Lower leg skin (tissue), 4 donors: ENCODE measurements at regions not wholly inside any gene's neighbourhood (a gene's known extent, or its start where the extent isn't known, plus 50 kb on each side); places are given as distances from the start of the nearest gene placed in this dataset.

Experiments
- DNase-seq, 2 donors: peaks; one replicate each; pipeline ENCODE4 v3.0.0-alpha.2; 2019; ENCODE audit warnings: low spot score in 2 of 2
- H3K4me3 ChIP-seq: fragments of 200-600 bp; sonication (generic); 2 replicates; pipeline ENCODE4 v1.5.1; 2017; ENCODE audit warnings: mild to moderate bottlenecking, low read depth; ENCODE audit not compliant: poor library complexity, severe bottlenecking
- CTCF ChIP-seq, 3 donors: fragments of 450-650 bp; IDR thresholded peaks; one replicate each; pipeline ENCODE4 v1.5.1; 2016; ENCODE audit warnings: antibody characterized with exemption in 3 of 3, mild to moderate bottlenecking in 3 of 3, moderate library complexity in 2 of 3
- POLR2A ChIP-seq, 2 donors: fragments of 450-650 bp; IDR thresholded peaks; one replicate each; pipeline ENCODE4 v1.6.1; 2016 to 2017; ENCODE audit warnings: antibody characterized with exemption in 2 of 2, mild to moderate bottlenecking in 1 of 2, moderate library complexity in 1 of 2
- WGBS, 2 donors: methylation state at CpG; one replicate each; pipeline ENCODE4 v1.1.5; 2018; 5-methylcytosine and 5-hydroxymethylcytosine counted together
- intact Hi-C: fragments of 100-400 bp; cut with DNase I; formaldehyde crosslinking; loops from one replicate; pipeline ENCODE4 v1.15.0; 2023; ENCODE audit warnings: low total_unique reads

- no peak for TF ChIP-seq POLR2A (IDR thresholded peaks at IDR 0.05)
- TF ChIP-seq CTCF (IDR thresholded peaks at IDR 0.05), result no peak
- intact Hi-C loops, result no loop called here
- no peak for DNase-seq
- 52% methylated on average over 2 of the region's 2 CpGs for WGBS, 2 donors
- H3K4me3 ChIP-seq, result no peak overlapping the region
Observed at GRCh38 chr2:122935506-122935905, 1089.6 kb upstream of the CNTNAP5 start.

- TF ChIP-seq CTCF (IDR thresholded peaks at IDR 0.05) (no peak), POLR2A (IDR thresholded peaks at IDR 0.05) (no peak)
- no peak overlapping the region for H3K4me3 ChIP-seq
- intact Hi-C loops, result no loop called here
- WGBS, 2 donors, result 81% methylated on average over 4 of the region's 4 CpGs
- peak in 1 of 2 donors; percentile 74 for DNase-seq
Observed at GRCh38 chr2:122939796-122940195, 1085.3 kb upstream of the CNTNAP5 start.

DNA sequence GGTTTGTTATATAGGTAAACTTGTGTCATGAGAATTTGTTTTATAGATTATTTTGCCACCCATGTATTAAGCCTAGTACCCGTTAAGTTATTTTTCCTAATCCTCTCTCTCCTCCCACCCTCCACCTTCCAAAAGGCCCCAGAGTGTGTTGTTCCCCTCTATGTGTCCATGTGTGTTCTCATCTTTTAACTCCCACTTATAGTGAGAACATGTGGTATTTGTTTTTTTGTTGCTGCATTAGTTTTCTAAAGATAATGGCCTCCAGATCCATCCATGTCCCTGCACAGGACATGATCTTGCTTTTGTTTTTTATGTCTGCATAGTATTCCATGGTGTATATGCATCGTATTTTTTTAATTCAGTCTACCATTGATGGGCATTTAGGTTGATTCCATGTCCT lies 1075.6 kb upstream of the CNTNAP5 start:
- TF ChIP-seq CTCF (IDR thresholded peaks at IDR 0.05), result no peak
- TF ChIP-seq POLR2A (IDR thresholded peaks at IDR 0.05), result no peak
- intact Hi-C loops, result no loop called here
- 68 to 69% methylated on average over 2 of the region's 2 CpGs for WGBS, 2 donors
- H3K4me3 ChIP-seq, result no peak overlapping the region
- no peak for DNase-seq

DNA sequence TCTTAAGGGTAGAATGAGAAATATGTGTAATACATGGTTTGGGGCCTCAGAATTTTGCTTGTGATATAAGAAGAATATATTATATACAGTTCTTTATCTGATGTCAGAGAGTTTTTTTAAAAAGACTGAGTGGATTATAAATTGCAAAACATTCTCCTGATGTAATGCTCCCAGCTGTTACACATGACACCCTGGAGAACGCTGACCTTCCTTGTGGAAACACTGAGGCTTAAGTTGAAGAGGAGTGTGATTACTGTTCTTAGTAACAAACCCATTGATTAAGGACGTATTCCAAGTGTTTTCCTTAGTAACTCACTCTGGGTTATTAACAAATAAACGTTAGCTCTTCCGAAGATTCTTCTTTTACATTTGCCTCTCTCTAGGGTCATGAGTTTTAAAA lies 1069.3 kb upstream of the CNTNAP5 start:
- H3K4me3 ChIP-seq, result no peak overlapping the region
- TF ChIP-seq POLR2A (IDR thresholded peaks at IDR 0.05) (no peak), CTCF (IDR thresholded peaks at IDR 0.05) (no peak)
- no peak for DNase-seq
- intact Hi-C loops, result no loop called here
- 58 to 76% methylated on average over 4 of the region's 4 CpGs for WGBS, 2 donors

- intact Hi-C loops, result no loop called here
- no peak for DNase-seq
- 37 to 41% methylated on average over 5 of the region's 5 CpGs for WGBS, 2 donors
- H3K4me3 ChIP-seq, result no peak overlapping the region
- no peak for TF ChIP-seq CTCF (IDR thresholded peaks at IDR 0.05)
- no peak for TF ChIP-seq POLR2A (IDR thresholded peaks at IDR 0.05)
Observed at GRCh38 chr2:122960759-122961641, 1064.1 kb upstream of the CNTNAP5 start.

DNA sequence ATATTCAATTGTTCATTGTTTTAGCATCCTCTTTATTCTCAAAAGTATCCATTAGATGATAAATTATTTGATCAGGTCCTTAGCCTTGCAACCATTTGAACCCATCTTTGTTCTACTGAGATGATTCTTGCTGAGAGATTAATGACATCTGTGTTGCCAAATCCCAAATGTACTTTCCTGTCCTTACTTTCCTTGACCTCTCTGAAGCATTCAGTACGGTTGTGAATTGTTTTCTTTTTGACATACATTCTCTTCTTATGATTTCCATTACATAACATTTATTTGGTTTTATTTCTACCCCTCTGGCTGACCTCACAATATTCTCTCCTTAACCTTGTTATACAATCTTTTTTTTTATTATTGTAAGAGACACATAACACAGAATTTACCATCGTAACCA lies 1058.6 kb upstream of the CNTNAP5 start:
- no peak for TF ChIP-seq POLR2A (IDR thresholded peaks at IDR 0.05)
- no peak for DNase-seq
- intact Hi-C loops, result no loop called here
- H3K4me3 ChIP-seq, result no peak overlapping the region
- WGBS, 2 donors, result 84 to 87% methylated on average over 2 of the region's 2 CpGs
